ENCODE measurements at regions not wholly inside any gene's neighbourhood (a gene's known extent, or its start where the extent isn't known, plus 50 kb on each side); places are given as distances from the start of the nearest gene placed in this dataset.
"Not testable (repeated sequence)": the region's sequence is repeated elsewhere in the genome, so short reads cannot be mapped to it uniquely, and the experiment has no call there.

- not testable (repeated sequence) for TF ChIP-seq CTCF, POLR2A (IDR thresholded peaks at IDR 0.05)
Observed at GRCh38 chr21:10325546-10325945, 195.8 kb upstream of the TPTE start.

Measured in heart left ventricle (tissue), 13 donors.